Gastrocnemius medialis (tissue), 4 donors: ENCODE measurements at regions not wholly inside any gene's neighbourhood (a gene's known extent, or its start where the extent isn't known, plus 50 kb on each side); places are given as distances from the start of the nearest gene placed in this dataset.

Experiments used
- ATAC-seq, 2 donors: fragments of 150-250 bp; one replicate each; pipeline ENCODE4 v1.9.1; 2016
- DNase-seq, 2 donors: peaks; one replicate each; pipeline ENCODE4 v3.0.0-alpha.2; 2019
- H3K27ac ChIP-seq, 4 donors: fragments of 200-600 bp; sonication (generic); 1 replicate in 1 of 4; 2 replicates in 3 of 4; pipeline ENCODE4 v1.5.1; 2016 to 2018; ENCODE audit warnings: mild to moderate bottlenecking in 2 of 4, moderate library complexity in 1 of 4
- H3K27me3 ChIP-seq, 3 donors: fragments of 200-600 bp; sonication (generic) in 2 of 3; 1 replicate in 1 of 3; 2 replicates in 2 of 3; pipeline versions ENCODE4 v1.5.1 to v1.6.0; 2016 to 2019; ENCODE audit warnings: mild to moderate bottlenecking in 1 of 3, moderate library complexity in 1 of 3
- H3K36me3 ChIP-seq, 2 donors: fragments of 200-600 bp; sonication (generic) in 1 of 2; one replicate each; pipeline ENCODE4 v1.5.1; 2017 to 2018
- H3K4me1 ChIP-seq, 2 donors: fragments of 200-600 bp; sonication (generic) in 1 of 2; one replicate each; pipeline ENCODE4 v1.5.1; 2016 to 2017; ENCODE audit warnings: mild to moderate bottlenecking in 2 of 2
- H3K4me3 ChIP-seq, 4 donors: fragments of 200-600 bp; sonication (generic) in 3 of 4; 1 replicate in 1 of 4; 2 replicates in 3 of 4; pipeline ENCODE4 v1.5.1; 2016 to 2019; ENCODE audit warnings: mild to moderate bottlenecking in 2 of 4
- H3K9me3 ChIP-seq, 3 donors: fragments of 200-600 bp; sonication (generic) in 2 of 3; 1 replicate in 1 of 3; 2 replicates in 2 of 3; pipeline ENCODE4 v1.5.1; 2016 to 2019
- CTCF ChIP-seq, 5 experiments: fragments of 450-650 bp in 3 of 5; fragments of 200-600 bp in 2 of 5; sonication (generic) in 2 of 5; IDR thresholded peaks in 4 of 5; conservative IDR thresholded peaks in 1 of 5; 1 replicate in 4 of 5; 2 replicates in 1 of 5; pipeline ENCODE4 v1.5.1; 2016 to 2019; ENCODE audit warnings: antibody characterized with exemption in 5 of 5, mild to moderate bottlenecking in 3 of 5, moderate library complexity in 3 of 5
- POLR2A ChIP-seq, 2 donors: fragments of 450-650 bp; IDR thresholded peaks; one replicate each; pipeline ENCODE4 v1.6.1; 2017; ENCODE audit warnings: antibody characterized with exemption in 2 of 2, mild to moderate bottlenecking in 2 of 2, moderate library complexity in 2 of 2
- in situ Hi-C, 4 donors: fragments of 200-750 bp; cut with MboI; loops; one replicate each; pipeline versions ENCODE4 v1.15.0 to v1.8.0; 2017; ENCODE audit warnings: low sequenced_read_pairs in 4 of 4
- intact Hi-C: fragments of 100-400 bp; cut with DNase I; formaldehyde crosslinking; loops from one replicate; pipeline ENCODE4 v1.15.1; 2023; ENCODE audit warnings: low total_unique reads

GRCh38 chr13:104837756-104838155 lies 1697.7 kb downstream of the EFNB2 start:
- Histone ChIP-seq H3K9me3 (no peaks in the 10 kb centered on the region), H3K4me1 (no peaks in the 10 kb centered on the region), H3K4me3 (no peak overlapping the region), H3K27me3 (no peaks in the 10 kb centered on the region), H3K27ac (no peak overlapping the region), H3K36me3 (no peaks in the 10 kb centered on the region)
- no peak for TF ChIP-seq POLR2A (IDR thresholded peaks at IDR 0.05)
- no peak for TF ChIP-seq CTCF (IDR thresholded peaks at IDR 0.05 in 4 of 5, conservative IDR thresholded peaks at IDR 0.05 in 1 of 5)
- no peak for ATAC-seq
- no peak for DNase-seq
- in situ Hi-C loops (no loop called here), intact Hi-C loops (no loop called here)

- Histone ChIP-seq H3K27me3 (no peaks in the 10 kb centered on the region), H3K27ac (no peak overlapping the region), H3K9me3 (no peaks in the 10 kb centered on the region), H3K4me3 (no peak overlapping the region), H3K4me1 (no peaks in the 10 kb centered on the region), H3K36me3 (no peaks in the 10 kb centered on the region)
- intact Hi-C loops = no loop called here
- TF ChIP-seq CTCF (IDR thresholded peaks at IDR 0.05 in 4 of 5, conservative IDR thresholded peaks at IDR 0.05 in 1 of 5) (no peak), POLR2A (IDR thresholded peaks at IDR 0.05) (no peak)
- in situ Hi-C loops = no loop called here
- DNase-seq (no peak), ATAC-seq (no peak)
Measured at GRCh38 chr13:104833221-104833620, 1702.2 kb downstream of the EFNB2 start.

- in situ Hi-C loops (no loop called here), intact Hi-C loops (no loop called here)
- Histone ChIP-seq H3K9me3 (no peaks in the 10 kb centered on the region), H3K4me1 (no peaks in the 10 kb centered on the region), H3K27me3 (no peaks in the 10 kb centered on the region), H3K36me3 (no peaks in the 10 kb centered on the region), H3K4me3 (no peak overlapping the region), H3K27ac (no peak overlapping the region)
- DNase-seq (no peak), ATAC-seq (no peak)
- TF ChIP-seq POLR2A (IDR thresholded peaks at IDR 0.05) = no peak
- TF ChIP-seq CTCF (IDR thresholded peaks at IDR 0.05 in 4 of 5, conservative IDR thresholded peaks at IDR 0.05 in 1 of 5) = no peak
Measured at GRCh38 chr13:104832231-104832630, 1703.2 kb downstream of the EFNB2 start.

GRCh38 chr13:104831831-104832230 lies 1703.6 kb downstream of the EFNB2 start:
- H3K27me3 ChIP-seq = no peaks in the 10 kb centered on the region
- in situ Hi-C loops = no loop called here
- no peaks in the 10 kb centered on the region for H3K9me3 ChIP-seq
- no peak overlapping the region for H3K4me3 ChIP-seq
- intact Hi-C loops = no loop called here
- no peak overlapping the region for H3K27ac ChIP-seq
- ATAC-seq = no peak
- TF ChIP-seq POLR2A (IDR thresholded peaks at IDR 0.05) (no peak), CTCF (IDR thresholded peaks at IDR 0.05 in 4 of 5, conservative IDR thresholded peaks at IDR 0.05 in 1 of 5) (no peak)
- H3K4me1 ChIP-seq = no peaks in the 10 kb centered on the region
- no peak for DNase-seq
- H3K36me3 ChIP-seq = no peaks in the 10 kb centered on the region

GRCh38 chr13:104823709-104824108 lies 1711.8 kb downstream of the EFNB2 start:
- H3K36me3 ChIP-seq = no peaks in the 10 kb centered on the region
- no peak overlapping the region for H3K4me3 ChIP-seq
- no peaks in the 10 kb centered on the region for H3K27me3 ChIP-seq
- intact Hi-C loops = no loop called here
- H3K4me1 ChIP-seq = no peaks in the 10 kb centered on the region
- DNase-seq = no peak
- in situ Hi-C loops = no loop called here
- no peaks in the 10 kb centered on the region for H3K9me3 ChIP-seq
- TF ChIP-seq CTCF (IDR thresholded peaks at IDR 0.05 in 4 of 5, conservative IDR thresholded peaks at IDR 0.05 in 1 of 5) (no peak), POLR2A (IDR thresholded peaks at IDR 0.05) (no peak)
- no peak for ATAC-seq
- no peak overlapping the region for H3K27ac ChIP-seq
